Central memory CD4-positive, alpha-beta T cell (primary cell): ENCODE measurements at regions not wholly inside any gene's neighbourhood (a gene's known extent, or its start where the extent isn't known, plus 50 kb on each side); places are given as distances from the start of the nearest gene placed in this dataset.

Source experiments
- DNase-seq: peaks from one replicate; pipeline ENCODE4 v3.0.0; 2022

DNA sequence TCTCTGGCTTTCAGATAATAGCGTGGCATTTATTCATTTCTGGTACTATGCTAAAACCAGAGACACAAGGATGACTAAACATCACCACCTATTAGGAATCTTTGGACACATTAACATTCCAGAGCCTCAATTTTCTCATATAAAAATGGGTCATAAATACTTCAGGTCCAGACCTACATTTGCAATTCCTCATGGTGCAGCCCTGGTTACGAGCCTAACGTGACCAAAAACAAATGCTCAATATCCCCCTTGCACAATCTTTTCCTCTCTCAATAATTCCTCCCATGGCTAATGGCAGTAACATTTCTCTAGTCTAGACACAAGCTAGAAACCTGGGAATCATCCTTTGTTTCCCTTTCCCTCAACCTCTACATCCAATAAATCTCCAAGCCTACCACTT is 112.8 kb upstream of the NABP1 start:
- no peak for DNase-seq

DNA sequence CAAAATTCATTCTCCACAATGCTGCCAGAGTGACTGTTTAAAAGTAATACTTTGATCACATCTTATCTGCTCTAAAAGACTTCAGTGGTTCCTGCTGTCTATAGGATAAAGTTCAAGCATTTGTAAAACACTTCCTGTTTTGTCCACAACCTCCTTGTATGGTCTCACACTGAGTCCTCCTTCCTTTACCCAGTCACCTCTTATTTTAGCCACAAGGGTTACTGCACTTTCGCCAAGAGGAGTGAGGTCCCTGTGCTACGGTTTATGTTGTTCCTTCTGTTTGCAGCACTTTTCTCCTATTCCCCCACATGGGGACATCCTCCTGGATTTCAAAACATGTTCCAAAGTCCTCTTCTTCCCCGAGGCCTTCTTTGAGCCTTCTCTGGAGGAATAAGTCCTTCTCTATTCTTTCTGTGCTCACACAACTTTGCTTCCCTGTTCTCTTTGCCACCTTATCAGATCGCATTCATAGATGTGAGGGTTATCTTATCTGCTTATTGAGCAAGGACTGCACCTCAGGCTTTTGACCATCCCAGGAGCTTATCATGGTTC is 112.2 kb upstream of the NABP1 start:
- DNase-seq = no peak

GRCh38 chr2:191566344-191566743 is 111.6 kb upstream of the NABP1 start:
- DNase-seq = peak; percentile 55

DNA sequence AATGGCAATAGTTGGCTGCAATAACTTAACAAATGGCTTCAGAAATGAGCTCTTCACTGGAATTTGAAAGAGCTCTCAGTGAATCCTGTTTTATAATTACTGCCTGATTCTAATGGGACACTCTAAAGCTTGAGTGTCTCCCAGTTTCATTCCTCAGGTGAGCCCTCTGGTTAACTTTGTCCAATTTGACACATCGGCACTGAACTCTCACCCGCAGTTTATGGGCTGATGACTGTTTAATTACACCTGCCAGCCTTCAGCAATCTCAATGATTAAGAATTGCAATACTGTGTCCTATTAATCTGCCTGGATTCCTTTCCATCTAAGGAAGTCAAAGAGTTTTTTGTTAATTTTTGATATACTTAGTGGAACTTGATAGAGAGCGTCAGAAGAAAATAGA is 110.7 kb upstream of the NABP1 start:
- DNase-seq = no peak

DNA sequence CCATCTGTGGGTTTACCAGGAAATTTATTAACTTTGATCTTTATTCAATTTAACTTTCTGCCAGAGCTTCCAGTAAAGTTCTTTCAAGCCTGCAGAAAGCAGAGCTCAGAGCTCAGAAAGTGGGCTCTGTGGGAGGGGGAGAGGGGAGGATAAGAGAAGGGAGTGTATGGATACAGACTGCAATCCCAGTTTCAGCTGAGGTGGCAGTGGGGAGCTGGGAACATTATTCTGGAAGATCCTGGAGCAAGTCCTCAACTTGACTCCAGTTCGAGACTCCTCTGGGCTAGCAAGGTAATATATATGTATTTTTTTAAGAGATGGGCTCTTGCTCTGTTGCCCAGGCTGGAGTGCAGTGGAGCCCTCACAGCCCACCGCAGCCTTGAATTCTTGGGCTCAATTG is 108.9 kb upstream of the NABP1 start:
- DNase-seq = no peak

DNA sequence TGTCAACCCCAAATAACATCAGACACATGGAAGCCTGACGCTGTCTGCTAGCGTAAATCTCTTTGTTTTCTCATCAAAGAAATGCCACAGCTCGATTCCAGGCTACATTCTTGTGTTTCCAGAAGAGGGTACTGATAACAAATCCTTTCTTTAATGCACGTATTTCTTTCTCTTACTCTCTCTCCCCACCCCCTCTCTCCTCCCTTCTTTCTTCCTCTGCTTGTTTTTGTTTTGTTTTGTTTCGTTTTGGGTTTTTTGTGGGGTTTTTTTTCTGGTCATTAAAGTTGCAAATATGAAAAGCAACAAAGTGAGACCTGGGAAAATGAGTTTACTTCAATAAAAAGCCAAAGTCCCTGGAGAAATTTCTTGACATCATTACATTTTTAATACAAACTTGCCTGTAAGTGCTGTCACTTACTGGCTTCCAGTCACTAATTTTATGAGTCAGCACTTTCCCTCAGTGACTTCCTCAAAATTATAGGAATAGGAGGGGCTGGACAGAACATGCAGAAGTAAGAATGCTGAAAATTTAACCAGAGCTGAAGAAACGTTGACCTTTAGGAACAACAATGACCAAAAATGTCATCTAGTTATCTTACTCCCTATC is 106.7 kb upstream of the NABP1 start:
- peak; percentile 28 for DNase-seq

- DNase-seq = no peak
Measured at GRCh38 chr2:191572319-191572718, 105.6 kb upstream of the NABP1 start.

DNA sequence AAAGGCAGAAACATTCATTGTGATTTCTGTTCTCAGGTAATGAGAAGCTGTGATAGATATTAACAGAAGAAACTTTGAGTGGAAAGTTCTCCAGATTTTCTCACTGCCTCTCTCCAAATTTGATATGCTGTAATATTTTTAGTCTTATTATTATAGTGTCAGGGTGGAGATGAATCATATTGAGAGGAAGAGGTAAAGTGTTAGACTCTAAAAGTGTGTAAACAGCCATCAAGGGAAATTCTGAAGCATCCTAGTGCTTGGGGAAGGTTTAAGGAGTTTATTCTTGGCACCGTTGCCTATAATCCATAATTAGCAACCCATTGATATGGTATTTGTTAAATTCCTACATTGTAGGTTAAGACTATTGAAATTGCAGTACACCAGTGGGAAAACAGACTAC is 104.7 kb upstream of the NABP1 start:
- no peak for DNase-seq

DNA sequence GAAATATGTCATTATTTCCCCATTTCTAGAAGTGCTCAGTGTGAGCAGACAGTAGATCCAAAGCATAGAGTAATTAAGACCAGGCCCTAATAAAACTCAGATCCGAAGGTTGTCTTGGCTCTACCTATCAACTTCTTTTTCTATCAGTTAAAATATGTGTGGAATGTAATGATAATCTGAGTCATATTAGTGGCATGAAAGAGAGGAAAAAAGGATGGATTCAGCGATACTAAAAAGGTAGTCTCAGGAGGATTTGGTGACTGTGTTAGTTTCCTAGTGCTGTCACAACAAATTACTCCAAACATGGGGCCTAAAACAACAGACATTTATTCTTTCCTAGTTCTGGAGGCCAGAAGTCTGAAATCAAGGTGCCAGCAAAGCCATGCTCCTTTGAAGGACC is 103.7 kb upstream of the NABP1 start:
- DNase-seq = no peak

- no peak for DNase-seq
Measured at GRCh38 chr2:191577605-191578004, 100.3 kb upstream of the NABP1 start.

DNA sequence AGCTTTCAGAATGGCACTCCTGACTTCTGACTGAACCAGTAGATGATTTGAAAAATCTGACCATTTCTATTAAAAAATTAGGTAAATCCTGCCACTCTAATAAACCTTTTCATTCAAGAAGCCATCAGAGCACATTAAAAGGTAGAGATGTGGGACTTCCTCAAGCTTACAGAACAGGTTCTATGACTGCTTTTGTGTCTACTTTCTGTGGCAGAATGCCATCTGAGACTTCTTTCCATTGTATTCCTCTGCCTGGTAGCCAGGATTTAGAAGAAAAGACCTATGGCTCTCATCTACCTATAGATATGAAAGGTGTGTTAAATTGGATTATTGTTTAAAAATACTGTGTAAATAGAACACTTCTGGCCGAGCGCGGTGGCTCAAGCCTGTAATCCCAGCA is 99.9 kb upstream of the NABP1 start:
- DNase-seq = no peak

GRCh38 chr2:191580581-191580980 is 97.4 kb upstream of the NABP1 start:
- no peak for DNase-seq

GRCh38 chr2:191581003-191581402 is 96.9 kb upstream of the NABP1 start:
- DNase-seq = no peak

- DNase-seq = no peak
Measured at GRCh38 chr2:191582355-191582754, 95.6 kb upstream of the NABP1 start.

- DNase-seq = no peak
Measured at GRCh38 chr2:191591025-191591424, 86.9 kb upstream of the NABP1 start.

- no peak for DNase-seq
Measured at GRCh38 chr2:191593622-191594385, 84.1 kb upstream of the NABP1 start.

DNA sequence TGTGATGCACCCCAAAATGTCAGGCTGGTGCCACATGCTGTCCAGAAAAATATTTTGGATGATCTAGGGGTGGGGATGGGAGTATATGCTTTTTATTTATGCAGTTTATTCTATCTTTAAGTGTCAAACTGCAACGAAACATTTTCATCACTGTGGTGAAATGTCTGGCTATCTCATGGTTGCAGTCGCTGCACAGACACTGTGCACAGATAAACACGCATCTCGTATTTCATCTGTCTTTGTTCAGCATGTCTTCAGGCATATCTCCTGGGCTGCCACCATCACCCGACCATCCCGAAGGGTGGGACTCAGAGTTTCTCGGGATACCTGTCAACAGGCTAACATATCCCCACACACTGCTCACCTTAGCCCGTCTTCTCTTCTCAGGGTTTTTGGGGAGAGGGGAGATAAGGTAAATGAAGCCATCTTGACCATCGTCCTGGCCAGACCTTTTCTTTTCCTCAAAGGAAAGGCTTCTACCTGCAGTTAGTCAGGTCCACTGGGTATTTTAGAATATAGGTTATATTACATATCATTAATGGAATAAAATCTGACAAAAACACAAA is 80.7 kb upstream of the NABP1 start:
- DNase-seq = no peak

DNA sequence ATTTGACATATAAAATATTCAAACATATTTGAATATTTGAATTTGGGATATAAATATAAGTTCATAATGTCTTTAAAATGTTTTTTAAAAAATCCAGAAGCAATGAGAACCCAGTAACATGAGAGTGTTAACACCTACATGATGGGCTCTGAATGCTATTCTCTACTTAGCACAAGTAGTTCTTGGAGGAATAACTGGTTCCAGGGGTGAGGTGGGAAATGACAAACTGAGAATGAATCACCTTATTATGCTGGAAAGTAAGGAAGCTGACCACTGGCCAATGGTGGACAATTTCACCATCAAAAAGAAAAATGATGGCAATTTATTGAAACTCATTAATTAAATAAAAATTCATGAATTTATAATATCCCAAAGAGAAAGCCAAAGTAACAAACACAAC is 79.6 kb upstream of the NABP1 start:
- DNase-seq = no peak

DNA sequence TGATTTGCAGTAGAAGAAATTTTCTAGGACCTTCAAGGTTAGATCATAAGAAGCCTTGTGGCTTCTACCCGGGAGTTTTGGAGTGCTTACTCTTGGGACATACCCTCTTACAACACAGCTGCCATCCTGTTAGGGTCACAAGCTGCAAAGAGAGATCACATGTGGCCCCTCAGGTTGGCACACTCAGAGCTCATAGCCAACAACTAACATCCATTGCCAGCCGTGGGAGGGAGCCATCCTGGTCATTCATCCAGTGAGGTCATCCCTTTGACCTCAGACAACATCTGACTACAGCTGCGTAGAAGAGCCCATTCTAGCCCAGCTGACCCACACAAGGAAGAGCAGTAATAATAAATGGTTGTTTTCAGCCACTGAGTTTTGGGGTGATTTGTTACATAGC is 76.9 kb upstream of the NABP1 start:
- DNase-seq = no peak

DNA sequence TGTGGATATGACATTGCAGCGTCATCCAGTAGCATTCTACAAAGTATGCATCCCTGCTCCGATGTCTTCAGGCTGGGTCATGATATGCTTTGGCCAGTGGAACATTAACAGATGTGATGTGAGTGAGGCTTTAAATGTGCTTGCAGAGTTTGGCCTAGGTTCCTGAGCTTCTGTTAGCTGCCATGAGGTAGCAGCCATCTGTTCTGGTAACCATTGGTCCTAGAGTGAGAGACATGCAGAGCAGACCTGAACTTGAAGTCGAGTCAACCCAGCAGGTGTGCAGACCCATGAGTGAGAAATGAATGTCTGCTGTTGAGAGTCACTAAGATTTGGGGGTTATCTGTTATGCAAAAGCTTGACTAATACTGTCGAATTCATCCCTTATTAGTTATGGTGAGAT is 73.8 kb upstream of the NABP1 start:
- no peak for DNase-seq

DNA sequence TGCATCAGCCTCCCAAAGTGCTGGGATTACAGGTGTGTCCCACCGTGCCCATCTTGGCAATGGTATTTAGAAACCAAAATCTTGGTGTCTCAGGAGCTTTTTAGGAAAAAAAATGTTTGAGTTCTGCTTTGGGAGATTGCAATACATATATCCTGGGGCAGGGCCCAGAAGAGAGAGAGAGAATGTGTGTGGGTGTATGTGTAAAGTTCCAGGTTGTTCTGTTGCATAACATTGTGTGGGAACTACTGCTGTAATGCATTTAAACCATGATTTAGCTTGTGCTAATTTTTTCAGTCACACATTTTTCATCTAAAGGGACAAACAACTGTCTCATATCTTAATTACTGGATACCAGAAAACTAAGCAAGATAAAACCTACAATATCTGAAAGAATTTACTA is 70.8 kb upstream of the NABP1 start:
- no peak for DNase-seq

- DNase-seq = no peak
Measured at GRCh38 chr2:191610756-191611155, 67.2 kb upstream of the NABP1 start.

DNA sequence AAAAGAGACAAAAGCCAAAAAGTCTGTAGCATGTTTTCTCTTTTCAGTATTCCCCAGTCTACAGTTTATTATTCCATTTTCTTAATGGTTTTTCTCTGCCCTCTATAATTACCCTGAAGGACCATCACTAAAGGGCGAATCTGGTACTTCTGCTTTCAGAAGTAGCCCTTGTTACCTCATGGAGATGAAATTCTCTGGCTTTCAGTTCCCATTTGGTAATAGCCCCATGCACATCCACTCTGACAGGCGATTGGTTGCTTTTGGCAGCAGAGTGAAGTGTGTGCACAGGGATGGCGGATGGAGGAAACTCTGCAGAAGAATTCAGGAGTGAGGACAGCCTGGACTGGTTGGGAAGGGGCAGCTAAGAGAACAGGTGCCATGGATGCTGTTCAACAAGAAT is 66.3 kb upstream of the NABP1 start:
- no peak for DNase-seq

DNA sequence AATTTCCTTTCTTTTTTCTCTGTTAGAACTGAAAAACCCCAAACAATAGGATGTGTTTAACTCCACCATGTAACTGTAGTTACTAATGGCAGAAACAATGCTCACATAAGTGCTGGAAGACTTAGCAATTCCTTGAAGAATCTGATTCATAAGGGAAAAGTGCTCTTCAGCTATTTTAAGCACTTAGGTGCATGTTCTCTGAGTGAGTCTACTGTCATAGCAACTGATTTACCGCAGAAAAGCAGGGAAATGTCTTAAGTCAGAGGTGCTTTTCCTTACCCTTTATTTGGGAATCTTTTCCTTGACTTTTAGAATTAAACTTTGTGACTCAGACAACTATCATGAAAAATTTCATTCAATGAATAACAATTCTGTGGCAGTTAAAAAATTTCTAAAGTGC is 65.4 kb upstream of the NABP1 start:
- DNase-seq = no peak
